OCI-LY3 (cell line): ENCODE measurements at regions not wholly inside any gene's neighbourhood (a gene's known extent, or its start where the extent isn't known, plus 50 kb on each side); places are given as distances from the start of the nearest gene placed in this dataset.

ENCODE experiments used
- H2AFZ ChIP-seq: fragments of 200-600, 300-600 bp; shearing (Covaris generic); 2 replicates; pipeline ENCODE4 v1.6.0; 2014; ENCODE audit warnings: antibody characterized with exemption, low read depth, low read length
- H3K27ac ChIP-seq: fragments of 200-600, 300-600 bp; sonication (generic); 2 replicates; pipeline ENCODE4 v1.5.1; 2014; ENCODE audit warnings: mild to moderate bottlenecking, low read length, moderate library complexity, mixed read lengths
- H3K27me3 ChIP-seq: fragments of 200-600, 300-600 bp; sonication (generic); 2 replicates; pipeline ENCODE4 v1.6.1; 2014; ENCODE audit warnings: low read depth, low read length, mixed read lengths
- H3K36me3 ChIP-seq: fragments of 200-600, 300-600 bp; sonication (generic); replicated peaks from 2 replicates; pipeline ENCODE3; 2014; ENCODE audit warnings: low read depth, low read length, mixed read lengths
- H3K4me1 ChIP-seq: fragments of 300-600, 200-600 bp; sonication (generic); 2 replicates; pipeline ENCODE4 v1.6.1; 2014; ENCODE audit warnings: low read length, mixed read lengths
- H3K4me2 ChIP-seq: fragments of 200-600, 300-600 bp; sonication (generic); 2 replicates; pipeline ENCODE4 v1.6.1; 2014; ENCODE audit warnings: low read length, mixed read lengths
- H3K4me3 ChIP-seq: fragments of 300-600, 200-600 bp; sonication (generic); 2 replicates; pipeline ENCODE4 v1.5.1; 2014; ENCODE audit warnings: antibody characterized with exemption, mild to moderate bottlenecking, low read length, moderate library complexity
- H3K79me2 ChIP-seq: fragments of 300-600, 200-600 bp; shearing (Covaris generic); 2 replicates; pipeline ENCODE4 v1.6.1; 2014; ENCODE audit warnings: mild to moderate bottlenecking, low read length, mixed read lengths
- H3K9ac ChIP-seq: fragments of 300-600, 200-600 bp; shearing (Covaris generic); 2 replicates; pipeline ENCODE4 v1.6.0; 2014; ENCODE audit warnings: mild to moderate bottlenecking, low read length, moderate library complexity
- H3K9me3 ChIP-seq: fragments of 200-600, 300-600 bp; shearing (Covaris generic); 2 replicates; pipeline ENCODE4 v1.6.1; 2014; ENCODE audit warnings: low read length, mixed read lengths; ENCODE audit not compliant: insufficient read depth
- H4K20me1 ChIP-seq: fragments of 200-600, 300-600 bp; sonication (generic); 2 replicates; pipeline ENCODE4 v1.6.1; 2016; ENCODE audit warnings: low read length, mixed read lengths; ENCODE audit not compliant: insufficient read depth
- CTCF ChIP-seq: fragments of 200-600, 300-600 bp; sonication (generic); IDR thresholded peaks from 2 replicates; pipeline ENCODE4 v1.5.1; 2014; ENCODE audit warnings: antibody characterized with exemption, low read length, low read depth
- EZH2phosphoT487 ChIP-seq: fragments of 200-600 bp; shearing (Covaris generic); IDR thresholded peaks from 2 replicates; pipeline ENCODE4 v1.6.1; 2018; ENCODE audit warnings: antibody characterized with exemption, mixed run types, low read depth

- H3K9ac ChIP-seq = no peak overlapping the region
- no peak overlapping the region for H3K27ac ChIP-seq
- no peak overlapping the region for H3K4me3 ChIP-seq
- no peaks in the 10 kb centered on the region for H3K79me2 ChIP-seq
- H3K4me2 ChIP-seq = no peak overlapping the region
- TF ChIP-seq CTCF (no peak), EZH2phosphoT487 (no peak)
- H3K9me3 ChIP-seq = no peaks in the 10 kb centered on the region
- H3K36me3 ChIP-seq = no peaks in the 10 kb centered on the region
- no peaks in the 10 kb centered on the region for H3K4me1 ChIP-seq
- no peak overlapping the region for H2AFZ ChIP-seq
- H3K27me3 ChIP-seq = no peaks in the 10 kb centered on the region
- no peaks in the 10 kb centered on the region for H4K20me1 ChIP-seq
Measured at GRCh38 chr10:31644931-31645633, 283.5 kb downstream of the ARHGAP12 start.

GRCh38 chr10:31642281-31642680 is 286.4 kb downstream of the ARHGAP12 start:
- Histone ChIP-seq H3K4me1 (no peaks in the 10 kb centered on the region), H3K4me2 (no peak overlapping the region), H4K20me1 (no peaks in the 10 kb centered on the region), H3K27me3 (no peaks in the 10 kb centered on the region), H3K9me3 (no peaks in the 10 kb centered on the region), H2AFZ (no peak overlapping the region), H3K9ac (no peak overlapping the region), H3K27ac (no peak overlapping the region), H3K36me3 (no peaks in the 10 kb centered on the region), H3K4me3 (no peak overlapping the region), H3K79me2 (no peaks in the 10 kb centered on the region)
- TF ChIP-seq CTCF = no peak
- TF ChIP-seq EZH2phosphoT487 = no peak

GRCh38 chr10:31635415-31636065 is 293.1 kb downstream of the ARHGAP12 start:
- Histone ChIP-seq H3K27ac (no peak overlapping the region), H3K36me3 (no peaks in the 10 kb centered on the region), H3K79me2 (no peaks in the 10 kb centered on the region), H3K4me1 (no peaks in the 10 kb centered on the region), H3K4me3 (no peak overlapping the region), H4K20me1 (no peaks in the 10 kb centered on the region), H3K9ac (no peak overlapping the region), H3K9me3 (no peaks in the 10 kb centered on the region), H2AFZ (no peak overlapping the region), H3K4me2 (no peak overlapping the region), H3K27me3 (no peaks in the 10 kb centered on the region)
- TF ChIP-seq CTCF (no peak), EZH2phosphoT487 (no peak)

GRCh38 chr10:31635009-31635408 is 293.6 kb downstream of the ARHGAP12 start:
- H4K20me1 ChIP-seq = no peaks in the 10 kb centered on the region
- no peak overlapping the region for H3K4me3 ChIP-seq
- H3K9ac ChIP-seq = no peak overlapping the region

More at GRCh38 chr10:31635009-31635408, 293.6 kb downstream of the ARHGAP12 start:
- TF ChIP-seq CTCF (no peak), EZH2phosphoT487 (no peak)
- H3K27me3 ChIP-seq = no peaks in the 10 kb centered on the region
- H3K36me3 ChIP-seq = no peaks in the 10 kb centered on the region
- no peak overlapping the region for H3K4me2 ChIP-seq
- H3K9me3 ChIP-seq = no peaks in the 10 kb centered on the region
- no peaks in the 10 kb centered on the region for H3K4me1 ChIP-seq
- no peaks in the 10 kb centered on the region for H3K79me2 ChIP-seq
- H2AFZ ChIP-seq = no peak overlapping the region
- H3K27ac ChIP-seq = no peak overlapping the region
